ENCODE measurements at regions not wholly inside any gene's neighbourhood (a gene's known extent, or its start where the extent isn't known, plus 50 kb on each side); places are given as distances from the start of the nearest gene placed in this dataset.

GRCh38 chr20:40265825-40266533, 423.1 kb downstream of the MAFB start:
- DNase-seq = no peak

- DNase-seq = no peak
These were observed 426.8 kb downstream of the MAFB start for GRCh38 chr20:40262219-40262618.

- no peak for DNase-seq
These were observed 430.1 kb downstream of the MAFB start for GRCh38 chr20:40258931-40259330.

- no peak for DNase-seq
These were observed 431.3 kb downstream of the MAFB start for GRCh38 chr20:40257763-40258162.

GRCh38 chr20:40255365-40255764, 433.7 kb downstream of the MAFB start:
- no peak for DNase-seq

- no peak for DNase-seq
These were observed 434.8 kb downstream of the MAFB start for GRCh38 chr20:40254023-40254772.

GRCh38 chr20:40251284-40251932, 437.6 kb downstream of the MAFB start:
- no peak for DNase-seq

- no peak for DNase-seq
These were observed 439.2 kb downstream of the MAFB start for GRCh38 chr20:40249805-40250204.

- DNase-seq = no peak
These were observed 443.2 kb downstream of the MAFB start for GRCh38 chr20:40245829-40246228.

- no peak for DNase-seq
These were observed 444.8 kb downstream of the MAFB start for GRCh38 chr20:40244286-40244685.

- no peak for DNase-seq
These were observed 447.3 kb downstream of the MAFB start for GRCh38 chr20:40241596-40242343.

- DNase-seq = no peak
These were observed 450.5 kb downstream of the MAFB start for GRCh38 chr20:40238511-40238910.

- DNase-seq = no peak
These were observed 454.4 kb downstream of the MAFB start for GRCh38 chr20:40234593-40234992.

- no peak for DNase-seq
These were observed 455.6 kb downstream of the MAFB start for GRCh38 chr20:40233406-40233805.

- no peak for DNase-seq
These were observed 456.3 kb downstream of the MAFB start for GRCh38 chr20:40232756-40233155.

GRCh38 chr20:40232273-40232672, 456.8 kb downstream of the MAFB start:
- no peak for DNase-seq

GRCh38 chr20:40230486-40230885, 458.6 kb downstream of the MAFB start:
- DNase-seq = no peak

- DNase-seq = no peak
These were observed 463.4 kb downstream of the MAFB start for GRCh38 chr20:40225596-40225995.

- no peak for DNase-seq
These were observed 465.2 kb downstream of the MAFB start for GRCh38 chr20:40223810-40224209.

- no peak for DNase-seq
These were observed 470.1 kb downstream of the MAFB start for GRCh38 chr20:40218971-40219370.

- no peak for DNase-seq
These were observed 470.6 kb downstream of the MAFB start for GRCh38 chr20:40218316-40218969.

GRCh38 chr20:40207655-40208054, 481.4 kb downstream of the MAFB start:
- no peak for DNase-seq

- DNase-seq = no peak
These were observed 483.1 kb downstream of the MAFB start for GRCh38 chr20:40205971-40206370.

Data from 8988T (cell line).